NCI-H524 treated with DMSO at 0.1 percent for 48 hours (cell line): ENCODE measurements at regions not wholly inside any gene's neighbourhood (a gene's known extent, or its start where the extent isn't known, plus 50 kb on each side); places are given as distances from the start of the nearest gene placed in this dataset.

Source experiments
- DNase-seq: peaks from one replicate; lab custom pipeline; 2025; lab: John Stamatoyannopoulos, UW

DNA sequence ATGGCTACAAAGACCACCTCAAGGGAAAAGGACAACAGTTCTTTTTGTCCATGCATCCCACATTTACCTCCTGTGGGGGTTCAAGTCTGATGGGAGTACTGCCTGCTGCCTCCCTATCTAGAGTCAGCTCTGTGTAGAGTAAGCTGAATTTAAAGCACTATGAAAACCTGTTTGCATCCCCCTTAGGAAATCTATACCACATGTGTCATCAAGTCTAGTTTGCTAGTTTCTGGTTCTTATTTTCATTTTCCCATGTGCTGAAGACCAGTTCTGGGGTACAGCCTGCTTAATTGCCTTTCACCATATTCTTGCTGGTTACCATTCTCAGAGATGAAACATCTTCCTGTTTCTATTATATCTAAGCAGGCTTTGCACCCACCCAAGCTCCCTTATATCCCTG lies 470.3 kb downstream of the MBD2 start:
- DNase-seq = no peak

DNA sequence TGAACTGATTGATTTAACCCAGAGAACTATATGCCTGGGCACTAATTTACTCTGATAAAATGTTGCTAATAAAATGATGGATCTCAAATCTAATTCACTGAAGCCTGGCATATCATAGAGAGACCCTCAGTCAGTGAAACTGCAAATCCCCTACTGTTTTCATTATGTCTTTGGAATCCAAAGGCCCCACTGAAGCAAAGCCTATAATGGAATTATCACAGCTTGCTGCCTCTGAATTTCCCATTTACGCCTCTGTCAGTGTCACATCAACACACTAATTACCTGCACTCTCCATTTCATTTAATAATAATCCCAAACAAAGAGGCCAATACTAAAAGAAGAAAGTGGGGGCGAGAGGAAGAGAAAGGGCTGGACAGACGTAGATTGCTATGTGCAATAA lies 470.9 kb downstream of the MBD2 start:
- DNase-seq = no peak

DNA sequence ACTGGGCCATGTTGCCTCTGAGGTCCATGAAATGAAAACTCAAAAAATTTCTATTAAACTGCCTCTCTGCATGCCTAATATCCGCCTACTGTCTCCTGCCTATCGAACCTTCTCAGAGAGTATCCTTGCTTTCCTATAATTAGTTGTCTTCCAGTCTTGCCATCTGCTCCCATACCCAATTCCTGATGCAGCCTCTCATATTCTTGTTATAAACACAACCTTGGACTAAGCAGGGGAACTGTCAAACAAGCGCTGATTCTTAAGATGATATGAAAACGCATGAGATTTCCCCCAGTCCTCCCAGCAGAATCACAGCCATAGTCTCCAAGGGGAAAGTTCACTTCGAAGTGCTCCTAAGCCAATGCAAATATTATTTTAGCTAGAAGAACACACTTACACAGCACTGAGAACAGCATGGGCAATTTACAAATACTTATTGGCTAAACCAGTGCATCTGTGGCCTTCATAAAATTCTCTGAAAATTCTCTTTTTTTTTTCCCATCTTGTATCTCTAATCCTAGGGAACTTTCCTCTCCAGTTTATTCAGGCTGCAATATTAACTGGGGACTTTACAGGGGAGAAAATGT lies 471.6 kb downstream of the MBD2 start:
- DNase-seq = no peak

DNA sequence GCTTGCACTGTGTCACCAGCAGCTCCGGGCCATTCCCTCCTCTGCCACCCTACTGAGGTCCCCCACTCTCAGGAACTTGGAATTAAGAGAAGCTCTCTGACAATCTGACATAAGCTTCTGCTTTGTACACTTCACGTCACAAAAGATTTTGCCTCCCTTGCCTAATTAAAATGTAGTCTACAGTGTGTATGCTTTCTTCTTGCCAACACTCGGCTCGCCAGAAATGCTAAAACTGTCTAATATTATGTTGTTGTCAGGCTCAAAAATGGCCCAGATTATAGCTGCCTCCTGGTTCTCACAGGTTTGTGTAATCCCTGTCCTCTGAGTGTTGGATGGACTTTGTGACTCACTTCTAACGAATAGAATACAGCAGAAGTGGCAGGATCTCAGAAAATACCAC lies 474.7 kb downstream of the MBD2 start:
- DNase-seq = no peak

DNA sequence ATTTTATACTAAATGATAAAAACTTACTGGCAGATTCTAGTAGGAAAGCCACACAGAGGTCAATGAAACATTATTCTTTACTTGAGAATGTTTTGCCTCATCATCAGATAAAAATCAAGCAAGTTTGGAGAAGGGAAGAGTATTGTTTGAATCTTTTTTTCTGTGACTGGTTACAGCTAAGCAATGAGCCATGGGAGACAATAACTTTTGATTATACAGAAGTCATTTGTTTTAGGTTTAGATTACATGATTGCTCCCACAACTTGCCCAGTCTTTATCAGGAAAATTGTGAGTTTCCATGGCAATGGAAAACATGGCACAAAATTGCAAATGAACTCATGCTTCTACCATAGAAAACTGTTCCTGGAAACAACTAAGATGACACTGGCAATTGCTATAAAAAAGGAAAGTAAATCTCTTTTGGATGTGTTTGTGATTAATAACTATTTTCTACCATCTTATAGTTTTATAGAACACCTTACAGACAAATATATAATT lies 476.8 kb downstream of the MBD2 start:
- no peak for DNase-seq

DNA sequence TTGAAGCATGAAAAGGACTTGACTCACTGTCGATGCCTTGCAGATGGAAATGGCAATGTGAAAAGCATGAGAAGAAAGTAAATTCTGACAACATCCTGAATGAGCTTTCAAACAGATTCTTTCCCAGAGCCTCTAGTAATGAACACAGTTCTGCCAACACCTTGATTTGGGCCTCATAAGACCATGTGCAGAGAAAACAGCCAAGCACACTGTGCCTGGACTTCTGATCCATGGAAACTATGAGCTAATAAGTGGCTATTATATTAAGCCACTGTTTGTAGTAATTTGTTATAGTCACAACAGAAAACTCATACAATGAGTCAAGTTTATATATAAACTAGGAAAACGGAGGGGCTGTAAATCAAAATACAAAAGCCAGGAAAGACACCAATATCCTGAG lies 477.3 kb downstream of the MBD2 start:
- DNase-seq = no peak

DNA sequence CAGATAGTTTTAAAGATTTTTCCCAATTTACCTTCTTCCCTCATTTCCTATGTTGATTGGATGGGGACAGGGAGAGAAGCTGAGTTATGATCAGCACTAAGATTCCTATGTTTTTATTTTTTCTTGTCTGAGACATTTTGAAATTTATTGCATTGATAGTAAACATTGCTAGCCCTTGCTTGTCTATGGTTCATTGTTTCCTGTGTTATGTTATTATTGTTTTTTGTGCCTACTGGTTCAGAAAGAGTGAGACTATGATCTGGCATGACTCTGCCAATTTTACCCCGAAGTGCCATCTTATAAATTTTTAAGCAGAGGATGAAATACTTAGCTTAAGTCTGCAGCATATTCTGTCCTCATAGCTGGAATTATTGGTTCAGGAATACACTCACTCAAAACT lies 478.5 kb downstream of the MBD2 start:
- DNase-seq = no peak

DNA sequence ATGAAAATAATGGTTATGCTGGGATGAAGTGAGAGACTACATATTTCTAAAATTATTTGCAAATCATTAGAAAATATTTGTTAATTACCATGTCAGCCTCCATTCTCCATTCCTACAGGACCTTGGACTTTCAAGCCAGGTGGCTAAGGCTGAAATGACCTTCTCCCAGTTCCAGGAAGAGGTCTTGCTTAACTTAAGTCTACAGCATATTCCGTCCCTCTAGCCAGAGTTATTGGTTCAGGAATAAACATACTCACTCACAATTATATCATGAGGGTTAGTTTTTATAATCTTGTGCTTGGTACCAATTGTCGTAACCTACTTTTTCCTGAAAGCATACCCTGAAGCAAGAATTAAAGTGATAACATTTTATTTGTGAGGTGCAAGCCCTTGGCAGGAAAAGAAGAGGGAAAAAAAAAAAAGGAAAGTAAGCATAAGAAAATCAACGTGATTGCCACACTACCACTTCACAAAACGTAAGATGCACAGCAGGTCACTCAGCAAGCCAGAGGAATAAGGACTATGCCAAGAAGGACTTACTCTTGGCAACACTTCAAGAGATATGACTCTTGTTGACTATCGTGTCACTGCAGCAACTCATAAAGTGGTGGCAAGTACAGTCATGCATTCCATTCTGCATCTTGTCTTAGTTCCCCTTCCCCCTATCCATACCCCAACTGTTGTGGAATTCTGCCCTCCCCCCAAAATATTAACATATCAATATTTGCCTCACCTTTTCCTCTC lies 479.1 kb downstream of the MBD2 start:
- no peak for DNase-seq

DNA sequence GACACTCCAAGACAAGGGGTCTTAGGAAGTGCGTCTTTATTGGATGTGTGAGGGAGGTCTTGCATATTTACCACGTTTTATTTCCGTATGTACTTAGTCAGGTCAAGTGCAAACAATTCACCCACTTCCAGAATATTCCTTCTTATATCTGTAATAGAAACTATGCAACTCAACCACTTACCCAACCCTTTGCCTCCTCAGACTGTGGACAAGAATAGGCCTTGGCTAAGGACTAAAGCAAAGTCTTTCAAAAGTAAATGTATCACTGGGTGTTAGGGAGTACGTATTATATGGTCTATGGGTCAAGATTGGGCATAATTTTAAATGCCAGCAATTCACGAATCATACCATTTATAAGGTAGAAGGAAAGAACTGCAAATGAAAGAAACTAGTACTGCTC lies 484.8 kb downstream of the MBD2 start:
- no peak for DNase-seq

DNA sequence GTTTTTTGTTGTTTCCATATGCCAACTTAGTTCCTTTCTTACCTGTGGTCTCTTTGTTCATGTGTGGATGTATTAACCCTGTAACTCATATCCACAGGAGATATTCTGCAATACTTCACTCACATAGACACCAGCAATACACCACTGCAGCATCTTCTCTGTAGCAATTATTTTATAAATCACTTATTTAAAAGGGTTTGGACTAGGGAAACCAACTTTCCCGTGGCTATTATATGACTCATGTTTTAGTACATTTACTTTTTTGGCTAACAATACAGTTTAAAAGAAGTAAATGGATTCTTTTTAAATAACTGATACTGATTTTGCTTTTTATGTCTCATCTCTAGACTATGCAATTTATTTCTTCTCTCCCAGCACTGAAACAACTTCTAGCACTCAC lies 488.9 kb downstream of the MBD2 start:
- no peak for DNase-seq

DNA sequence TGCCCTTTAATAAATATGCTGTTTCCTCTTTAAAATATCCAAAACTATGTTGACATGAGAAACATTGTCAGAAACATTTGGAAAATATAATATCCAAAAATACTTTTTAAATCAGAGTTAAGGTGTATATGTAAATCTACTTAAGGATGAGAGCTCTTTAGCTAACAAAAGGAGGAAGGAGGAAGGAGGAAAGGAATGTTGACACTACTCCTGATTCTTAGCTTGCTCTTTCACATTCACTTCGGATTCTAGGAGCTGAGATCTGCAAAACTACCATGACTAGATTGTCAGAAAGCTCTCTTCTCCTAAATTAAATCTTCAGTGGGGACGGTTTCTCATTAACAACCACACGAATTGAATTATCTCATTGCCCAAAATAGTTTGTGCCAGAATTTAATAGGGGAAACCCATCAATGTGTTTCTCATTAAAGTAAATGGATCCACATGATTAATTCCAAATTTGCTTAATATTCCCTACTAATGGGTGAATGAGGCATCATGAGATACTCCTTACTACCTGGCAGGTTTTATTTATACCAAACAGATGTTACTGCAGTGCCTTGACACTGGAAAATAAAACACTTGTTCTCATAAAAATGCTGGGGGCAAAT lies 509.1 kb downstream of the MBD2 start:
- no peak for DNase-seq

DNA sequence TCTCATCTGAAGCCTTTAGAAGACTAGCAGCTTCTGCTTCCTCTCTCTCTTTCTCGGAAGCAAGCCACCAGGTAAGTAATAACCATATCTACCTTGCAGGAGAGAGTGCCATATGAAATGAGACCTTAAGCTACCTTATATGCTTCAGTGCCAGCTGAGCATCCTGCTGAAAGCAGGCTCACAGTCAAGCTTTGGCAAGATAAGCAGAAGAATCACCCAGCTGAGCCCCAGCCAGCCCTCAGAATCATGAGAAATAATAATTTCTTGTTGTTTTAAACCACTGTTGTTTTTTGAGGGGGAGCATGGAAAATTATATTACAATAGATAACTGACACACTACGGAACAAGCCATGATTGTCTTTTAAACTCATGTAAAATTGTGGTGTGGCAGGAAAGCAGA lies 514.4 kb downstream of the MBD2 start:
- DNase-seq = no peak

DNA sequence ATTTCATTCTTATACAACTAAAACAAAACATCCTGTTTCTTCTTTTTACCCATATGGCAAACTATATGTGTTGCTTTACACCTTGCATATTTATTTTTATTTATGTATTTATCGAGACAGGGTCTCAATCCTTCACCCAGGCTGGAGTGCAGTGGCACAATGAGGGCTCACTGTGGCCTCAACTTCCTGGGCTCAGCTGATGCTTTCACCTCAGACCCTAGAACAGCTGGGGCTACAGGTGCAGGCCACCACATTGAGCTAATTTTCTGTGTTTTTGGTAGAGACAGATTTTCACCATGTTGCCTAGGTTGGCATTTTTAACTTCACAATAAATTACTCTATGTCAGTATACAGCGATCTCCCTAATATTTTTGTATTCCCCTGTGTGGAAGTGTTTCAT lies 522.0 kb downstream of the MBD2 start:
- DNase-seq = no peak

DNA sequence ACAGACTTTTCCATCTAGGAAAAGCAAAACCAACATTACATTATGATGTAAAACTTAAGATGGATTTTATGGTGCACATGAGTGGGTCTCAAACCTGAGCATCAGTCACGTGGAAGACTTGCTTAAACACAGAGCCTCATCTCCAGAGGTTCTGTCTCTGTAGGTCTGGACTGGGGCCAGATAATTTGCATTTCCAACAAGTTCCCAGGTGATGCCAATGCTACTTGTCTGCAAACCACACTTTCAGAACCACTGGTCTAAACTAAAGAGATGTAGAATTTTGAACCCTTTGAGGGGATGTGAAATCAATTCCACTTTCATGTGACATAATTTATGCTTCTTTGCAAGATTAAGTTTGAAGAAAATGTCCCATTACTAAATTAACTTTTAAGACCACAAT lies 522.8 kb downstream of the MBD2 start:
- DNase-seq = no peak

DNA sequence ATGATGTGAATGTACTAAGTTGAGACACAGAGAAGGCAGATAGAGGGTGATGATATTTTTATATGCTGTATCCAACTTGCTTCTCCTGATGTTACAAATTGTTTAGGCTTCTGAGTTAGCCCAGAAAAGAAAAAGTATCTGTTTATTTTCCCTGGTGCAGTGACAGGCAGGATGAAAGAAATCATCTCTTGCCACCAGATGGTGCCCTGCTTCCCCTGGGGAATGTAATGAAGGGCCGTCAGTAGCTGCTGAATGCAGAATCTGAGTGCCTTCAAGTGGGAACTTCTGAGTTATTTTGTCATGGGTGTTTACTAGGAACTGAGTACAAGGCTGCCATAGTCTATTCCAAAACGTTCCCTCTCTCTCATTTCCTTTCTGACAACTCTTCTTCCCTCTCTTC lies 525.6 kb downstream of the MBD2 start:
- DNase-seq = peak; percentile 38

DNA sequence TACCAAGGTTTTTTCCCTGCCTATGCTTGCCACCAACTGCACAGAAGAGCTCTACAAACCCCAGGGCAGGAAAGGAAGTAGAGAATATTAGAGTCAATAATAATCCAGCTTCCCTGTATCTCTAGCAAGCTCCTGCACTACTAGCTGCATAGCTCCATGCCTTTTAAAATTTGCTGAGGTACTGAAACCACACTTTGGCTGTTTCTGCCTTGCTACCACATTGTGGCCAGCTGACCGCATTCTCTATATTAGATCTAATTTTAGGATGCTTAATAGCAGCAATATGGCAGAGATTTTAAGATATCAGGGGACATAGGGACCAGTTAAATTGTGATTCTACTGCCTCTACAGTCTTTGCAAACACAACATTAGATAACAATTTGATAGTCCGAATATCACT lies 534.6 kb downstream of the MBD2 start:
- no peak for DNase-seq

DNA sequence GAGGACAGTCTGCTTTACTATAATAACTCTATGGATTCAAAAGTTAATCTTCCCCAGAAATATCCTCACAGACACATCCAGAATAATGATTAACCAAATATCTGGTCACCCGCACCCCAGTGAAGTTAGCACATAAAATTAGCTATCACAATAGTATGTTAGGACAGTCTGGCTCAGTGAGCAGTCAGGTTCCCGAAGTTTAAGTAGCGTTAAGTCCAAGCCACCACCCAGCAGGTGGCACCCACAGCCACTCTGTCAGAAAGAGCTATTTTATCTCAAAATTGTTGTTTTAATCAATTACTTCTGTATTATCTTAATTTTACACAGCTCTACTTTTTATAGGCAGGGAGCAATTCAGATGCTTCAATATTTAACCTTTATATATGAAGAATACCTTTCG lies 537.5 kb downstream of the MBD2 start:
- DNase-seq = no peak

DNA sequence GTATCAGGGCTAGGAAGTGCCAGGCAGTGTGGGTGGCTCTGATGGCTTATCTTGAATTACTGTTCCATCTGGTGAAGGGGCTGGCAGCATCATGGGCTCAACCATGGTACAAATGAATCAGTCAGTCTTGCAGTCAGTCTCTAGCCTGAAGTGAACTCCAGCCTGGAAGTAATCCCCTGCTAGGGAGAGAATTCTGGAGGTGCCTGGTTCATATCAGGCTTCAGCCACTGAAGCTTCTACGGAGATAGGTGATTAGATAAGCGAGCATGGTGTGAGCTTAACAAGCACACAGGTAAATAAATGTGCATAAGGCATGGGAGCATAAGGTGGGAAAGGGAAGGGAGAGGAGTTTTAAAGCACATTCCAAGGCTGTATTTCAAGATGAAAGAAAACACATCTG lies 541.7 kb downstream of the MBD2 start:
- DNase-seq = no peak

DNA sequence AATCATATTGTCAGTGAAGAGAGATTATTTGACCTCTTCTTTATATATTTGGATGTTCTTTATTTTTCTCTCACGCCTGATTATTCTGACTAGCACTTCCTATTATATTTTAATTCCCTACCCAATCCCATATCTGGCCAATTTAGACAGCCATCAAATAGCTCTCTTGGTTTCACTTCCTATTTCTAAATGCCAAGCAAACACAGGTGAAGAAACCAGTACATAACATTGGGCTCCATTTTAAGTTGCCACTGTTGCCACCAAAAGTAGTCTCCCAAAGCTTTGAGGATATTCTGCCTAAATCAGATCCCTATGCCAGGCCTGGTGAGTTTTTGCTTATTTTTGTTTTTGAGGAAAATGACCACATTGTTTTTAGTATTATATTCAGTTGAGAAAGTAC lies 547.0 kb downstream of the MBD2 start:
- DNase-seq = no peak

DNA sequence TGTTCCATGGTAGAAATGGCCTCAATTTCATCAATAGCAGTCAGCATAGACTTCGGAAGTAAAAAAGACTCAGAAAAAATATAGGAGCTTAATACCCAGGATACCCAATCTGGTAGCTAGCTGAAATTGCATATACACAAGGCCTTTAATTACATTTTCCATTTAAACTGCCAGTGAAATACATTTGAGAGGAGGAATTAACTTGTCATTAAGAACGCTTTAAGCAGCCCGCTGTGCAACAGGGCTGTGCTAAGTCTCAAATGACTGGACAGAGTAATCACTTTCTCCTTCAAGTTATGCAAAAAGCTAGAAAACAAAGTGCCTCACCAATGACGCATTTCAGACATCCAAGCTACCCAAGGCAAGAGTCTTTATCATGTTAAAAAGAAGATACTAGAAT lies 558.8 kb downstream of the MBD2 start:
- no peak for DNase-seq

DNA sequence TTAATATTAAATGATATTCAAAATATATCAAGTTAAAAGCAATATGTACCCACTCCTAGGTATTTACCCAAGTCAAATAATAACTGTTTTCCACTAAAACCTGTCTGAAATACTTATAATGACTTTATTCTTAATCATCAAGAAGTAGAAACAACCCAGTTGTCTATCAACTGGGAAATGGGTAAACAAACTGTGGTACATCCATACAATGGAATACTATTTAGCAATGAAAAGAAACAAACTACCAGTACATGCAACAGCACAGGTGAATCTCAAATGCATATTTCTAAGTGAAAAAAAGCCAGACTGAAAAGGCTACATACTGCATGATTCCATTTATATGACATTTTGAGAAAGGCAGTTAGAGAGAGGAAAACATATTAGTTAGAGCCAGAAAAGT lies 559.9 kb downstream of the MBD2 start:
- DNase-seq = no peak

DNA sequence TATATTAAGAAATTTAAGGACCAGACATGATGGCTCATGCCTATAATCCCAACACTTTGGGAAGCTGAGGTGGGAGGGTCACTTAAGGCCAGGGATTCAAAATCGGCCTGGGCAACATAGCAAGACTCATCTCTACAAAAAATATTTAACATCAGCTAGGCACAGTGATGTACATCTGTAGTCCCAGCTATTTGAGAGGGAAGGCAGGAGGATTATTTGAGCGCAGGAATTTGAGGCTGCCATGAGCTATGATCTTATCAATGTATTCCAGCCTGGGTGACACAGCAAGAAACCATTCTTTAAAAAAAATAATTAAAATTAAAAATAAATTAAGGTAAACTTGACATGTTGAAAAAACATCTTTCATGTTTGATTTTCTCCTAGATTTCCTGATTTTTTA lies 564.2 kb downstream of the MBD2 start:
- no peak for DNase-seq

DNA sequence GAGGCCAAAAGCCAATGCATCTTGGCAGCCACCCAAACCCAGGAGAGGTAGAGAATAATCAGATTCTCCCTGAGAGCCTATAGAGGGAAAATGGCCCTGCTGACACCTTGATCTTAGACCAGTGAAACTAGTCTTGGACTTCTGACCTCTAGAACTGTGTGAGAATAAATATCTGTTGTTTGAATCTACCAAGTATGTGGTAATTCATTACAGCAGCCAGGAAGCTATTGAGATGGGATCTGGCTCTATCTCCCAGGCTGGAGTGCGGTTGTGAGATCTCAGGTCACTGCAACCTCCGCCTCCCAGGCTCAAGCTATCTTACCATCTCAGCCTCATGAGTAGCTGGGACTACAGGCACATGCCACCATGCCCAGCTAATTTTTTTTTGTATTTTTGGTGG lies 567.2 kb downstream of the MBD2 start:
- DNase-seq = no peak

DNA sequence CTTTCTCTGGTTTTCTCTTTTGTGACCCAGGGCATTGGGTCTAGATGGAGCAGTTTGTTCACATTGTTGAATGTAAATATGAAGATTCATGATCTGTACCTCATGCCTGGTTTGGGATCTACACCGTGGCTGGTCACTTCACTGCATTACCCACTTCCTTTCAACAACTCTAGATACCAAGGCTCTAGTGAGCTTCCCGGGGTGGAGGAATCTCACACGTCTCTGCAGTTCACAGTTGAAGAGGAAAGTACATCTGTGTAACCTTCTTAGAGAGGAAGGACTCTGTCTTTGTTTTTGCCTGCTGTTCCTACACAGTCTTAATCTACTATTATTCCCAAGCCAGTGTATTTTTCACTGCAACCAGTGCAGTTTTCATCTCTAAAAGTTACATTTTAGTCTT lies 574.8 kb downstream of the MBD2 start:
- DNase-seq = no peak
